GM18502 (cell line): ENCODE measurements at regions not wholly inside any gene's neighbourhood (a gene's known extent, or its start where the extent isn't known, plus 50 kb on each side); places are given as distances from the start of the nearest gene placed in this dataset.

Experiments
- ATAC-seq: cut with Tn5 transposase; IDR thresholded peaks from one replicate; pipeline ENCODE4 v1.9.1; 2021; ENCODE audit warnings: mild to moderate bottlenecking; ENCODE audit not compliant: unreplicated experiment, poor library complexity

- ATAC-seq: no peak
Measured at GRCh38 chr10:33539116-33539515, 204.6 kb upstream of the NRP1 start.

GRCh38 chr10:33537066-33537465 is 202.6 kb upstream of the NRP1 start:
- ATAC-seq: no peak

- no peak for ATAC-seq
Measured at GRCh38 chr10:33536508-33536907, 202.0 kb upstream of the NRP1 start.

- ATAC-seq: no peak
Measured at GRCh38 chr10:33535866-33536265, 201.4 kb upstream of the NRP1 start.

- ATAC-seq: no peak
Measured at GRCh38 chr10:33534416-33534815, 199.9 kb upstream of the NRP1 start.

- no peak for ATAC-seq
Measured at GRCh38 chr10:33533612-33534011, 199.1 kb upstream of the NRP1 start.

GRCh38 chr10:33532901-33533300 is 198.4 kb upstream of the NRP1 start:
- ATAC-seq: no peak

- no peak for ATAC-seq
Measured at GRCh38 chr10:33529234-33529633, 194.8 kb upstream of the NRP1 start.

- ATAC-seq: no peak
Measured at GRCh38 chr10:33524966-33525365, 190.5 kb upstream of the NRP1 start.

- ATAC-seq: no peak
Measured at GRCh38 chr10:33524041-33524440, 189.6 kb upstream of the NRP1 start.

- ATAC-seq: no peak
Measured at GRCh38 chr10:33523236-33523792, 188.8 kb upstream of the NRP1 start.

GRCh38 chr10:33521904-33522303 is 187.4 kb upstream of the NRP1 start:
- no peak for ATAC-seq

- no peak for ATAC-seq
Measured at GRCh38 chr10:33521062-33521461, 186.6 kb upstream of the NRP1 start.

GRCh38 chr10:33520223-33520622 is 185.8 kb upstream of the NRP1 start:
- ATAC-seq: no peak

GRCh38 chr10:33519130-33519860 is 184.8 kb upstream of the NRP1 start:
- no peak for ATAC-seq

GRCh38 chr10:33510206-33510605 is 175.7 kb upstream of the NRP1 start:
- ATAC-seq: no peak

GRCh38 chr10:33509231-33509831 is 174.9 kb upstream of the NRP1 start:
- ATAC-seq: no peak

GRCh38 chr10:33507662-33508425 is 173.4 kb upstream of the NRP1 start:
- ATAC-seq: no peak

- peak; percentile 83 for ATAC-seq
Measured at GRCh38 chr10:33506838-33507661, 172.6 kb upstream of the NRP1 start.

- ATAC-seq: no peak
Measured at GRCh38 chr10:33506391-33506790, 171.9 kb upstream of the NRP1 start.
